ENCODE measurements at regions not wholly inside any gene's neighbourhood (a gene's known extent, or its start where the extent isn't known, plus 50 kb on each side); places are given as distances from the start of the nearest gene placed in this dataset.

GRCh38 chr4:123870216-123870876 lies 473.8 kb downstream of the SPRY1 start:
- Histone ChIP-seq H3K9me3 (peaks cover 0 to 6% (median 0%) of the 10 kb centered on the region in 11 donors), H3K4me3 (no peak overlapping the region), H3K36me3 (no peaks in the 10 kb centered on the region), H3K4me1 (peaks cover 0 to 35% (median 12%) of the 10 kb centered on the region in 9 donors), H3K27ac (peak overlapping the region in 7 of 10 donors; percentile 4 to 65 (median 45)), H3K27me3 (no peaks in the 10 kb centered on the region)
- ATAC-seq (peak in 3 of 8 donors; percentile 29 to 52 (median 45)), DNase-seq (no peak)
- 36 to 55% methylated on average over 4 of the region's 4 CpGs for WGBS, 2 donors
- TF ChIP-seq, protein P1, sequence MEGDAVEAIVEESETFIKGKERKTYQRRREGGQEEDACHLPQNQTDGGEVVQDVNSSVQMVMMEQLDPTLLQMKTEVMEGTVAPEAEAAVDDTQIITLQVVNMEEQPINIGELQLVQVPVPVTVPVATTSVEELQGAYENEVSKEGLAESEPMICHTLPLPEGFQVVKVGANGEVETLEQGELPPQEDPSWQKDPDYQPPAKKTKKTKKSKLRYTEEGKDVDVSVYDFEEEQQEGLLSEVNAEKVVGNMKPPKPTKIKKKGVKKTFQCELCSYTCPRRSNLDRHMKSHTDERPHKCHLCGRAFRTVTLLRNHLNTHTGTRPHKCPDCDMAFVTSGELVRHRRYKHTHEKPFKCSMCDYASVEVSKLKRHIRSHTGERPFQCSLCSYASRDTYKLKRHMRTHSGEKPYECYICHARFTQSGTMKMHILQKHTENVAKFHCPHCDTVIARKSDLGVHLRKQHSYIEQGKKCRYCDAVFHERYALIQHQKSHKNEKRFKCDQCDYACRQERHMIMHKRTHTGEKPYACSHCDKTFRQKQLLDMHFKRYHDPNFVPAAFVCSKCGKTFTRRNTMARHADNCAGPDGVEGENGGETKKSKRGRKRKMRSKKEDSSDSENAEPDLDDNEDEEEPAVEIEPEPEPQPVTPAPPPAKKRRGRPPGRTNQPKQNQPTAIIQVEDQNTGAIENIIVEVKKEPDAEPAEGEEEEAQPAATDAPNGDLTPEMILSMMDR (IDR thresholded peaks at IDR 0.05), result no peak
- intact Hi-C loops (cut with DNase I), result no loop called here

DNA sequence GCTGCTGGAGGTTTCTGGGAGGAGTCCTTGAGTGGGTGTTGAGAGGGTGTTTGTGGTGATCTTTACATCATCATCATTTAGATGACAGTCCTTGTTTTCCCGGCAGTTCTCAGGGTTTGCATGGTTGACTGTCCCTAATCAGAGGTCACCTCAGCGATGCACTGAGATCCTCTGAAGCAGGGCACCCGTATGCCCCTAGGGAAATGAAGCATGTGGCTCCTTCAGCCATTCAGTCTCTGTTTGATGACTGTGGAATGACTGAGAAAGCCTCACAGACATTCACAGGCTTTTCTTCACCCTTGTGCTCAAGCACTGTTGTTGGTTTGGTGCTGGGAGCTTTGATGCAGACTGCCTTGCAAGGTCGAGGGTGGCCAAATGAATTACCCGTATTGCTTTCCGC lies 474.7 kb downstream of the SPRY1 start:
- TF ChIP-seq, protein P1 (IDR thresholded peaks at IDR 0.05), result no peak
- Histone ChIP-seq H3K36me3 (no peaks in the 10 kb centered on the region), H3K4me3 (no peak overlapping the region), H3K4me1 (peaks cover 0 to 39% (median 16%) of the 10 kb centered on the region in 9 donors), H3K9me3 (peaks cover 0 to 6% (median 0%) of the 10 kb centered on the region in 11 donors), H3K27ac (peak overlapping the region in 5 of 10 donors; percentile 5 to 65 (median 48)), H3K27me3 (no peaks in the 10 kb centered on the region)
- peak in 5 of 8 donors; percentile 14 to 59 (median 27) for ATAC-seq
- intact Hi-C loops (cut with DNase I), result no loop called here
- DNase-seq, result no peak
- 61 to 62% methylated on average over 6 of the region's 6 CpGs for WGBS, 2 donors

DNA sequence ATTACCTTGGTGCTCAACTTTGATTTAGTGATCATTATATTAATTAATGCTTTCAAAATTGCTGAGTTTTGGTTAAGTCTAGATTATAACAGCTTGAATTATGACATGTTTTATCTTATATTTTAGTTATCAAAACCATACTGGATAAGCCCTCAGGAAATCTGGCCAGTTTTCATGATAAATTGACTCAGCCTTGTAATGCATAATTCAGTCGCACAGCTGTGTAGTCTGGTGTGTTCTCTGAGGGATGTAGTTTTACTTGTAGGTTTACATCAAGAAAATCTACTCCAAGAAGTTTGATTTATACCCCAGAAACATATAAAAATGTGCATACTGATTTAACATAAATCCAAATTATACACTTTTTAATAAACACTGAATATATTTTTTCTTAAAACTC lies 477.5 kb downstream of the SPRY1 start:
- WGBS, 2 donors, result 78 to 89% methylated on average over 1 of the region's 1 CpG
- Histone ChIP-seq H3K27me3 (no peaks in the 10 kb centered on the region), H3K4me3 (no peak overlapping the region), H3K9me3 (peaks cover 0 to 3% (median 0%) of the 10 kb centered on the region in 11 donors), H3K36me3 (no peaks in the 10 kb centered on the region), H3K4me1 (peaks cover 5 to 57% (median 32%) of the 10 kb centered on the region in 9 donors), H3K27ac (no peak overlapping the region)
- TF ChIP-seq, protein P1 (IDR thresholded peaks at IDR 0.05), result no peak
- ATAC-seq (no peak), DNase-seq (no peak)
- intact Hi-C loops (cut with DNase I), result no loop called here

DNA sequence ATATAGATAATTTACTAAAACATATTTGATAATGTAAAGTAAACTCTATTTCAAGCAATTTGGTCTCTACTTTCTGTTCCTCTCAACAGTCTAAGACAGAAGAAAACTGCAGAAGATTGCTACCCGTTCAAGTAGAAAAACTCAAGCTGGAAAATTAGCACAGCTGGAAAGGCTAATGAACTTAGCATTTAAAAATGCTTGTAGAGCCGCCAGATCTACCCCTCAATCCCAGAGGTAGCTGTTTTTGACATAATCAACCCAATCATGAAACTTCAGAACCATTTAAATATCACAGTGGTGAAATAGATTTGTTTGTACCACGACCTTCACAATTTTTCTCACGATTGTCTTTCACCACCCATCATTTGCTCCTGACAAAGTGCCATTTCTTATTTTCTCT lies 479.5 kb downstream of the SPRY1 start:
- H3K27ac ChIP-seq, result peak overlapping the region in 9 of 10 donors; percentile 10 to 77 (median 58)
- no peaks in the 10 kb centered on the region for H3K36me3 ChIP-seq
- H3K27me3 ChIP-seq, result no peaks in the 10 kb centered on the region
- intact Hi-C loops (cut with DNase I), result no loop called here
- ATAC-seq (peak in 6 of 8 donors; percentile 22 to 70 (median 59)), DNase-seq (no peak)
- H3K4me3 ChIP-seq, result no peak overlapping the region
- 43 to 47% methylated on average over 4 of the region's 4 CpGs for WGBS, 2 donors
- TF ChIP-seq, protein P1 (IDR thresholded peaks at IDR 0.05), result no peak
- peaks cover 0 to 3% (median 0%) of the 10 kb centered on the region in 11 donors for H3K9me3 ChIP-seq
- peaks cover 3 to 37% (median 27%) of the 10 kb centered on the region in 9 donors for H3K4me1 ChIP-seq
